ENCODE measurements at regions not wholly inside any gene's neighbourhood (a gene's known extent, or its start where the extent isn't known, plus 50 kb on each side); places are given as distances from the start of the nearest gene placed in this dataset.
"Not testable (repeated sequence)": the region's sequence is repeated elsewhere in the genome, so short reads cannot be mapped to it uniquely, and the experiment has no call there.

GRCh38 chr3:165981318-165981717 is 144.1 kb upstream of the BCHE start:
- H3K9me1 ChIP-seq (ENCODE audit: insufficient read depth, low read length) = no peaks in the 10 kb centered on the region
- H3K4ac ChIP-seq (ENCODE audit: low read depth, low read length) = no peak overlapping the region
- H3K79me1 ChIP-seq (ENCODE audit: low read depth in 1 of 2, low read length in 2 of 2) = no peaks in the 10 kb centered on the region
- no peak overlapping the region for H2BK5ac ChIP-seq (ENCODE audit: low read depth, low read length, poor library complexity, severe bottlenecking)
- no peak overlapping the region for H2AFZ ChIP-seq (replicated peaks; ENCODE audit: low read length, poor library complexity)
- H3K9ac ChIP-seq (ENCODE audit: low read depth, low read length) = no peak overlapping the region
- H4K20me1 ChIP-seq (ENCODE audit: insufficient read depth, low read length) = no peaks in the 10 kb centered on the region
- H2AK9ac ChIP-seq (replicated peaks; ENCODE audit: low read depth, low read length, poor library complexity) = no peak overlapping the region
- H3K27me3 ChIP-seq (ENCODE audit: control insufficient read depth, insufficient read depth, low read length) = no peaks in the 10 kb centered on the region
- TF ChIP-seq MAFK (IDR thresholded peaks at IDR 0.05; ENCODE audit: low read depth, low read length) (no peak), CHD1 (IDR thresholded peaks at IDR 0.05; ENCODE audit: low read depth, low read length) (no peak), FOS (IDR thresholded peaks at IDR 0.05; ENCODE audit: low read depth, low read length) (no peak)
- TF ChIP-seq, protein P1, sequence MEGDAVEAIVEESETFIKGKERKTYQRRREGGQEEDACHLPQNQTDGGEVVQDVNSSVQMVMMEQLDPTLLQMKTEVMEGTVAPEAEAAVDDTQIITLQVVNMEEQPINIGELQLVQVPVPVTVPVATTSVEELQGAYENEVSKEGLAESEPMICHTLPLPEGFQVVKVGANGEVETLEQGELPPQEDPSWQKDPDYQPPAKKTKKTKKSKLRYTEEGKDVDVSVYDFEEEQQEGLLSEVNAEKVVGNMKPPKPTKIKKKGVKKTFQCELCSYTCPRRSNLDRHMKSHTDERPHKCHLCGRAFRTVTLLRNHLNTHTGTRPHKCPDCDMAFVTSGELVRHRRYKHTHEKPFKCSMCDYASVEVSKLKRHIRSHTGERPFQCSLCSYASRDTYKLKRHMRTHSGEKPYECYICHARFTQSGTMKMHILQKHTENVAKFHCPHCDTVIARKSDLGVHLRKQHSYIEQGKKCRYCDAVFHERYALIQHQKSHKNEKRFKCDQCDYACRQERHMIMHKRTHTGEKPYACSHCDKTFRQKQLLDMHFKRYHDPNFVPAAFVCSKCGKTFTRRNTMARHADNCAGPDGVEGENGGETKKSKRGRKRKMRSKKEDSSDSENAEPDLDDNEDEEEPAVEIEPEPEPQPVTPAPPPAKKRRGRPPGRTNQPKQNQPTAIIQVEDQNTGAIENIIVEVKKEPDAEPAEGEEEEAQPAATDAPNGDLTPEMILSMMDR (conservative IDR thresholded peaks at IDR 0.05; ENCODE audit: low read depth, low read length) = no peak
- H2BK20ac ChIP-seq (ENCODE audit: low read depth, low read length) = no peak overlapping the region
- no peak overlapping the region for H3K56ac ChIP-seq (ENCODE audit: extremely low read depth, insufficient read depth, low read length)
- no peak overlapping the region for H2AK5ac ChIP-seq (ENCODE audit: low read depth, low read length)
- H3K14ac ChIP-seq (replicated peaks; ENCODE audit: low read depth, low read length) = no peak overlapping the region
- H4K91ac ChIP-seq (ENCODE audit: insufficient read depth, low read depth, low read length) = no peak overlapping the region
- H3K4me2 ChIP-seq (ENCODE audit: low read depth, low read length) = no peak overlapping the region
- BruUV-seq (replicated peaks) = no TSS peak
- 100% methylated on average over 1 of the region's 1 CpG; no CpG with 5 or more reads in 1 of the 2 experiments for WGBS, 2 experiments (ENCODE audit: extremely low coverage in 2 of 2, insufficient read length in 1 of 2)
- H2BK15ac ChIP-seq (ENCODE audit: low read depth, low read length) = no peak overlapping the region
- no peak overlapping the region for H4K8ac ChIP-seq (ENCODE audit: low read depth in 2 of 2, low read length in 2 of 2)
- no peak for ATAC-seq (ENCODE audit: low read depth)
- H2BK120ac ChIP-seq (ENCODE audit: low read depth, low read length) = no peak overlapping the region
- in situ Hi-C loops (cut with MboI; ENCODE audit: low sequenced_read_pairs) = no loop called here
- intact Hi-C loops (cut with micrococcal nuclease) = no loop called here
- no peaks in the 10 kb centered on the region for H3K4me1 ChIP-seq (ENCODE audit: control insufficient read depth, insufficient read depth, low read length)
- no peak overlapping the region for H3K27ac ChIP-seq (ENCODE audit: insufficient read depth, low read length)
- no peaks in the 10 kb centered on the region for H3K36me3 ChIP-seq (ENCODE audit: control insufficient read depth, insufficient read depth, low read length)
- DNase-seq = no peak
- H3K9me3 ChIP-seq (ENCODE audit: control insufficient read depth, insufficient read depth, low read length) = peaks cover 2% of the 10 kb centered on the region; the same call in 1 of the 2 replicates
- no peak overlapping the region for H3K18ac ChIP-seq (ENCODE audit: low read depth, low read length)
- H4K5ac ChIP-seq (ENCODE audit: low read depth, low read length) = no peak overlapping the region
- dilution Hi-C loops (cut with HindIII; ENCODE audit: low sequenced_read_pairs, unreplicated experiment) = no loop called here
- ChIA-PET CTCF (no interaction called here), POLR2A (ENCODE audit: unreplicated experiment) (no interaction called here)
- no peak overlapping the region for H3K4me3 ChIP-seq (ENCODE audit: insufficient read depth, low read depth, low read length)
- no peak overlapping the region for H3K23ac ChIP-seq (ENCODE audit: low read depth, low read length)

DNA sequence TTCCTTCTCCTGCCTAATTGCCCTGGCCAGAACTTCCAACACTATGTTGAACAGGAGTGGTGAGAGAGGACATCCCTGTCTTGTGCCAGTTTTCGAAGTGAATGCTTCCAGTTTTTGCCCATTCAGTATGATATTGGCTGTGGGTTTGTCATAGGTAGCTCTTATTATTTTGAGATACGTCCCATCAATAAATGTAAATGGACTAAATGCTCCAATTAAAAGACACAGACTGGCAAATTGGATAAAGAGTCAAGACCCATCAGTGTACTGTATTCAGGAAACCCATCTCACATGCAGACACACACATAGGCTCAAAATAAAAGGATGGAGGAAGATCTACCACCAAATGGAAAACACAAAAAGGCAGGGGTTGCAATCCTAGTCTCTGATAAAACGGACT is 123.6 kb upstream of the BCHE start:
- H3K4me1 ChIP-seq (ENCODE audit: control insufficient read depth, insufficient read depth, low read length); H3K14ac ChIP-seq (replicated peaks; ENCODE audit: low read depth, low read length); BruUV-seq (replicated peaks); ATAC-seq (ENCODE audit: low read depth); H3K27me3 ChIP-seq (ENCODE audit: control insufficient read depth, insufficient read depth, low read length); H4K20me1 ChIP-seq (ENCODE audit: insufficient read depth, low read length); H3K27ac ChIP-seq (ENCODE audit: insufficient read depth, low read length); H4K5ac ChIP-seq (ENCODE audit: low read depth, low read length); H3K18ac ChIP-seq (ENCODE audit: low read depth, low read length); dilution Hi-C loops (cut with HindIII; ENCODE audit: low sequenced_read_pairs, unreplicated experiment); H3K4me2 ChIP-seq (ENCODE audit: low read depth, low read length); intact Hi-C loops (cut with micrococcal nuclease); H3K4ac ChIP-seq (ENCODE audit: low read depth, low read length); H2AFZ ChIP-seq (replicated peaks; ENCODE audit: low read length, poor library complexity); H3K36me3 ChIP-seq (ENCODE audit: control insufficient read depth, insufficient read depth, low read length); H3K56ac ChIP-seq (ENCODE audit: extremely low read depth, insufficient read depth, low read length); H3K79me1 ChIP-seq (ENCODE audit: low read depth in 1 of 2, low read length in 2 of 2); H4K8ac ChIP-seq (ENCODE audit: low read depth in 2 of 2, low read length in 2 of 2); H3K9ac ChIP-seq (ENCODE audit: low read depth, low read length); H3K23ac ChIP-seq (ENCODE audit: low read depth, low read length); H3K9me1 ChIP-seq (ENCODE audit: insufficient read depth, low read length); H2AK5ac ChIP-seq (ENCODE audit: low read depth, low read length); H4K91ac ChIP-seq (ENCODE audit: insufficient read depth, low read depth, low read length); H2AK9ac ChIP-seq (replicated peaks; ENCODE audit: low read depth, low read length, poor library complexity); DNase-seq; H2BK15ac ChIP-seq (ENCODE audit: low read depth, low read length); POLR2A ChIA-PET (ENCODE audit: unreplicated experiment); H3K9me3 ChIP-seq (ENCODE audit: control insufficient read depth, insufficient read depth, low read length); in situ Hi-C loops (cut with MboI; ENCODE audit: low sequenced_read_pairs); H3K4me3 ChIP-seq (ENCODE audit: insufficient read depth, low read depth, low read length); CTCF ChIA-PET; H2BK20ac ChIP-seq (ENCODE audit: low read depth, low read length); H2BK5ac ChIP-seq (ENCODE audit: low read depth, low read length, poor library complexity, severe bottlenecking); H2BK120ac ChIP-seq (ENCODE audit: low read depth, low read length): not testable (repeated sequence)
- no CpG with 5 or more reads among the region's 3 CpGs for WGBS, 2 experiments (ENCODE audit: extremely low coverage in 2 of 2, insufficient read length in 1 of 2)

Measured in IMR-90 (cell line).